NCI-H2081 (cell line): ENCODE measurements at regions not wholly inside any gene's neighbourhood (a gene's known extent, or its start where the extent isn't known, plus 50 kb on each side); places are given as distances from the start of the nearest gene placed in this dataset.
"Not testable (repeated sequence)": the region's sequence is repeated elsewhere in the genome, so short reads cannot be mapped to it uniquely, and the experiment has no call there.

Experiments
- DNase-seq, 2 experiments: peaks; one replicate each; lab custom pipeline; 2025; lab: John Stamatoyannopoulos, UW

- no peak for DNase-seq
Observed at GRCh38 chr1:240722788-240723187, 110.8 kb upstream of the GREM2 start.

DNA sequence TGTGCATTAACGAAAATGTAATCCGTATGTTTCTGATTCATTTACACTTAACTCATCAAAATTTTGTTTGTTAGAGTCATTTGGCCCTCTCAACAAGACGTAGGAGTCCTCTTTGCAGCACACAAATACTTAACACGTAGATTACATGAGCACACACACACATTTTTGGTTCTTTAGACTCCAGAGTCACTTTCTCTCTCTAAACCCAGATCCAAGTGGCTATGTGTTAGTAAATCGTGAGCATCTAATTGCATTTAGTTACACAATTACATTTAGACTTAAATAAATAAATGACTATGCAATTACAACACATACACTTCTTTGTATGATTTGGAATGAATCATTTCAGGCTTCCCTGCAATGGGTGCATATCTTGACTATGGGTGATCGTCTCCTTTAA is 109.0 kb upstream of the GREM2 start:
- DNase-seq, result no peak

GRCh38 chr1:240719953-240720700 is 108.2 kb upstream of the GREM2 start:
- no peak for DNase-seq

DNA sequence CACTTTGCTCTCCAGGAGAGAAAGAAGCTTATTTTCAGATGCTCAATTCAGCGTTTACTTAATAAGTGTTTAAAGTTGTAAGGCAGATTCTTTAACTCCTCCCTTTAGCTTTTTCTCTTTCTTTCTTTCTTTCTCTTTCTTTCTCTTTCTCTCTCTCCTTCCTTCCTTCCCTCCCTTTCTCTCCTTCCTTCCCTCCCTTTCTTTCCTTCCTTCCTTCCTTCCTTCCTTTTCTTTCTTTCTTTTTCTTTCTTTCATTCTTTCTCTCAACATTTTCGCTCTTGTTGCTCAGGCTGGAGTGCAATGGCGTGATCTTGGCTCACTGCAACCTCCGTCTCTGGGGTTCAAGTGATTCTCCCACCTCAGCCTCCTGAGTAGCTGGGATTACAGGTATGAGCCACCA is 104.6 kb upstream of the GREM2 start:
- DNase-seq, result not testable (repeated sequence)

GRCh38 chr1:240714568-240715292 is 102.8 kb upstream of the GREM2 start:
- DNase-seq, result no peak

DNA sequence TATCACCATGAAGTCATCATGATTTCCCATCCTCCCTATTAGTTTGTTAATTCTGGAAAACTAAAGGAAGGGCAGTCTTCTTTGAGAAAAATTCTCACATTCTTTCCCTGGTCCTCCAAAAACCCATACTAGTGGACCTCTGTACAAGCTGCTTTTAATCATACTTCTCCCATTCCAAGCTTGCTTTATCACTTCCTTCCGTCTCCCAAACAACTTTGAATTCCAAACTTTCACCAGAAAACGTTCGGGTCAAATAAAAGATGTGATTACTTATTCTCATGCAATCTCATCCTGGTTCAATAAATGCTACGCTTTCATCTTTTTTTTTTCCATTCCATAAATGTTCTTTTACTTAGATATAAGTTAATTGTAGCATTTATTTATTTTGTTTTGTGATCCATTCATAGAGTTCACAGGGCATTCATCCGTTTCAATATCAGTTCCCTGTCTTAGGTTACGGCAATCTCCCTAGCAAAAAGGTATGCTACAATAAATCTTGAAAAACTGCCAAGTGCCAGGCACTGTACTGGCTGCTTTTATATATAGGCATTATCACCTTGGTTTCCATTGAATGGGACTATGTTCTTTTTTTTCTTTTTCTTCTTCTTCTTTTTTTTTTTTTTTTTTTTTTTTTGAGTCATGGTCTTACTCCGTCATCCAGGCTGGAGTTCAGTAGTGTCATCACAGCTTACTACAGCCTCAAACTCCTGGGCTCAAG is 100.2 kb upstream of the GREM2 start:
- no peak for DNase-seq

GRCh38 chr1:240711020-240711419 is 99.1 kb upstream of the GREM2 start:
- no peak for DNase-seq

GRCh38 chr1:240709676-240710075 is 97.7 kb upstream of the GREM2 start:
- DNase-seq, result no peak

- no peak for DNase-seq
Observed at GRCh38 chr1:240706150-240706935, 94.4 kb upstream of the GREM2 start.

DNA sequence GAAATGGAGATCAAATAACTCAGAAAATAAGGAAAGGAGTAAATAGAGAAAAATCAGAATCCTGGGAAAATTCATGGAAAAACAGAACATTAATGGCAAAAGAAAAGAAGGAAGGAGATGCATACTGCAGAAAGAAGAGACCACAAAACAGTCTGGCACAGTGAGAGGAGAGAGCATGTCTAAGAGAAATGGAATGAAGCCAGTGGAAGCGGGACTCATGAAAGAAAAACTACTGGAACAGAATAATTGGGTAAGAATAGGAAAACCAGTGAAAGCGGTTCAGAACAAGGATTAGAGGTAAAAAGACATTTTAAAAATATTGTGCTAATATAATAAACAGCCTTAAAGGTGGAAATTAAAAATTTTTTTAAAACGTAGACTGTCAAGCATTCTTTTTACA is 93.6 kb upstream of the GREM2 start:
- no peak for DNase-seq

GRCh38 chr1:240701412-240701811 is 89.5 kb upstream of the GREM2 start:
- DNase-seq, result no peak

DNA sequence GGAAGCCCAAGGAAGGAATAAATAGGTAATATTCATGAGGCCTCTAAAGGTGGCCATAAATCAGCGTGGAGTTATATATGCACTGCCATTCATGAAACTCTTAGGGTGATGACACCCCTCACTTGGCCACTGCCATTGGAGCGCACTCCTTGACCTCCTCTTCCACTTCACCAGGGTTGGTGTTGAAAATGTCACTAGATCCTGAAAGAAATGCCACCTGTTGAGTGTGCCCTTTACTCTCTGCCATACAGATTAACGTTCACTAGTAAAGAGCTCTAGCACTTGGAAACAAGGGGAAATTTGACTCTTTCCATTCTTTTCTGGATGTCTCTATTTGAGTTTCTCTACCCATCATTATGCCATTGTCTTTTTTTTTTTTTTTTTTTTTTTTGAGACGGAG is 83.5 kb upstream of the GREM2 start:
- DNase-seq, result no peak

DNA sequence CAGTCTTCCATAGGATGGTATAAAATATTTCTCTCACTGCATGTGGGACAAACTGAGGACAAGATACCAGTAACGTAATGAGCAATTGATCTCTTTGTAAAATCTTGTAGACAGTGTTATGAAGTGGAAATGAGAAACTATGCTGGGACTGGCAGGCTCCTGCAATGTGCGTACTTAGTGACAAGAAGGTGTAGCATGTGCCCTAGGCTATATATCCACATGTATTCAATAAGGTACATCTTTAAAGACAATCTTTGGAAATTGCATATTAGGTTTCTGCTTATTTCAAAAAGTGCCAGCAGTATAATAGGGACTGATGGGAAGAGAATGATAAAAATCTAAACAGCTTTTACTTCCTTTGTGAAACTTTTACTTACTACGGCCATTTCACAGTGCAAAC is 81.9 kb upstream of the GREM2 start:
- no peak for DNase-seq

DNA sequence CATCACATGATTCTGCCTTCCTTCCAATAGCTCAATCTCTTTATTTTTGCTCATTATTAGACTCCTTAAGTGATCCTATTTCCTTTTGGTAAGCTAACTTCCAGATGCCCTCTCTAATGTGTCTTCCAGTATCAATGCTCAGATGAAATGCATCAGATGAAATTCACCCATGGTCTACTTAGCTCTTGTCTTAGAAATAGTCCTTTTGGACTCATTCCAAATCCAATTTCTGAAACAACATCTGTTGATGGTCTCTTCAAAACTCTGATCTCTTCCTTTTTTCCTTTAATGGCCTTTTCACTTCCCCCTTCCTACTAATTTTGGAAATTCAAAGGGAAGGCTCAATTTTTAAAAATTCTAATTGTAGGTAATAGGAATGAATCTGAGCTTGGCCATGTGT is 81.1 kb upstream of the GREM2 start:
- DNase-seq, result no peak

- DNase-seq, result peak; percentile 38 to 71
Observed at GRCh38 chr1:240691909-240692705, 80.2 kb upstream of the GREM2 start.

- DNase-seq, result no peak
Observed at GRCh38 chr1:240691501-240691900, 79.5 kb upstream of the GREM2 start.

DNA sequence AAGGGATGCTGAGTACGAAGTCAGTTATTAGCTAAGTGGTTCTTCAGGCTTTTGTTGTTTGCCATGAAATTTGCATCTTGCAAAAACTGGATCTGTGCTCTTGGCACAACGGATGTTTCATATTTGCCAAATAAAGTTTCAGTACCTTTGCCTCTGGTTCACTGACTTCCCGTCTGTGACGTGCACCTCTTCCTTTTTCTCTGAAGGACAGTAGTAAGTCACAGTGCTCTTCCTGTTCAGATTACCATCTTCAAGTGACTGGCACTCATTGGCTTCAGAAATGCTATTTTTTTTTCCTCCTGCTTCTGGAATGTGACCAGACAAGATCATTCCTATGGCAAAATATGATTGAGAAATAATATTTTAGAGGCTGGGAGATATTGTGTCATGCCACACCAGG is 75.9 kb upstream of the GREM2 start:
- DNase-seq, result no peak

DNA sequence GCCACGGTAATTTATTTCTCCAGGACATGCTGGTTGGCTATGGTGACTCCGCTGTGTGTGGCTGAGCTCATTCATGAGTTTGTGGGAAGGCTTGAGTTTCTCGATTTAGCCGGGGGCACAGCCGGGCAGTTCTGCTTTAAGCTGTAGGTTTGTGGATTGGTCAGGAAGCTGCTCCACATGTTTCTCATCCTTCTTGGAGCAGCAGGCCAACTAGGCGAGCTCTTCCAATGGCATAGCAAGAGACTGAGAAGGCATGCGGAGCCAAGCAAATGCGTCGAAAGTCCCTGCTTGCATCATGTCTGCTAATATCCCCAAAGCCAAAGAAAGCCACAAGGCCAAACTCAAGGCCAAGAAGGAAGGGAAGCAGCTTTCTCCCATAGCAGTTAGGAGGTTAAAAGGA is 71.6 kb upstream of the GREM2 start:
- no peak for DNase-seq

DNA sequence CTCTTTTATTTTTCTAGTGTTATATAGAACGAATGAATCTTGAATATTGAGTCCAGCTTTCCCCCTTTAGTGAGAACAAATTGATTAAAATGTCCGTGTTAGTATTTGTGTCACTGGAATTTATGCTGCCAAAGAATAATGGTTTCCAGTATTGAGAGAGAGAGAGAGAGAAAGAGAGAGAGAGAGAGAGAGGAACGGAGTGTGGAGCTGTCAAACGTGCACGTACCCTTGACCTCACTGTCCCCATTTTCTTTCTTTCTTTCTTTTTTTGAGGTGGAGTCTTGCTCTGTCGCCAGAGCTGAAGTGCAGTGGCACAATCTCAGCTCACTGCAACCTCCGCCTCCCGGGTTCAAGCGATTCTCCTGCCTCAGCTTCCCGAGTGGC is 70.9 kb upstream of the GREM2 start:
- DNase-seq, result no peak

- DNase-seq, result no peak
Observed at GRCh38 chr1:240682166-240682858, 70.4 kb upstream of the GREM2 start.
